HG02588 (cell line): ENCODE measurements at regions not wholly inside any gene's neighbourhood (a gene's known extent, or its start where the extent isn't known, plus 50 kb on each side); places are given as distances from the start of the nearest gene placed in this dataset.
"Not testable (repeated sequence)": the region's sequence is repeated elsewhere in the genome, so short reads cannot be mapped to it uniquely, and the experiment has no call there.

ENCODE experiments used
- ATAC-seq: cut with Tn5 transposase; IDR thresholded peaks from one replicate; pipeline ENCODE4 v1.9.1; 2021; ENCODE audit warnings: mild to moderate bottlenecking, moderate library complexity; ENCODE audit not compliant: unreplicated experiment

- ATAC-seq: no peak
These were observed 186.8 kb downstream of the FRK start for GRCh38 chr6:115873901-115874300.

- ATAC-seq: no peak
These were observed 190.2 kb downstream of the FRK start for GRCh38 chr6:115870464-115870863.

GRCh38 chr6:115865914-115866313 lies 194.8 kb downstream of the FRK start:
- ATAC-seq: no peak

- ATAC-seq: no peak
These were observed 197.5 kb downstream of the FRK start for GRCh38 chr6:115863211-115863610.

GRCh38 chr6:115861658-115862057 lies 199.0 kb downstream of the FRK start:
- ATAC-seq: not testable (repeated sequence)

- ATAC-seq: not testable (repeated sequence)
These were observed 201.1 kb downstream of the FRK start for GRCh38 chr6:115859577-115859976.

GRCh38 chr6:115854866-115855665 lies 205.6 kb downstream of the FRK start:
- ATAC-seq: no peak

- ATAC-seq: no peak
These were observed 213.0 kb downstream of the FRK start for GRCh38 chr6:115847671-115848070.

- no peak for ATAC-seq
These were observed 216.7 kb downstream of the FRK start for GRCh38 chr6:115843945-115844344.

- no peak for ATAC-seq
These were observed 218.4 kb downstream of the FRK start for GRCh38 chr6:115842338-115842737.

GRCh38 chr6:115839583-115840181 lies 221.0 kb downstream of the FRK start:
- ATAC-seq: no peak

- peak; percentile 90 for ATAC-seq
These were observed 221.8 kb downstream of the FRK start for GRCh38 chr6:115838763-115839401.

- ATAC-seq: no peak
These were observed 222.5 kb downstream of the FRK start for GRCh38 chr6:115838216-115838615.

GRCh38 chr6:115836374-115836773 lies 224.3 kb downstream of the FRK start:
- not testable (repeated sequence) for ATAC-seq

GRCh38 chr6:115835314-115835713 lies 225.4 kb downstream of the FRK start:
- no peak for ATAC-seq

- ATAC-seq: not testable (repeated sequence)
These were observed 226.1 kb downstream of the FRK start for GRCh38 chr6:115834542-115834941.

- no peak for ATAC-seq
These were observed 227.9 kb downstream of the FRK start for GRCh38 chr6:115832786-115833185.

GRCh38 chr6:115832186-115832585 lies 228.5 kb downstream of the FRK start:
- no peak for ATAC-seq

- no peak for ATAC-seq
These were observed 229.8 kb downstream of the FRK start for GRCh38 chr6:115830895-115831294.

GRCh38 chr6:115821798-115822197 lies 238.9 kb downstream of the FRK start:
- ATAC-seq: no peak

- no peak for ATAC-seq
These were observed 241.2 kb downstream of the FRK start for GRCh38 chr6:115819506-115819905.

GRCh38 chr6:115817161-115817560 lies 243.5 kb downstream of the FRK start:
- no peak for ATAC-seq
